Stimulated activated CD8-positive, alpha-beta memory T cell treated with anti-CD3 and anti-CD28 coated beads, Interleukin-12 subunit alpha, Interleukin-12 subunit beta, amount 100 ng/mL, for 24 hours (primary cell): ENCODE measurements at regions not wholly inside any gene's neighbourhood (a gene's known extent, or its start where the extent isn't known, plus 50 kb on each side); places are given as distances from the start of the nearest gene placed in this dataset.

Experiments used
- DNase-seq: peaks from one replicate; pipeline ENCODE4 v3.0.0-alpha.2; 2020; ENCODE audit errors: extremely low read depth

GRCh38 chr3:56985460-56985859, 75.0 kb upstream of the SPATA12 start:
- DNase-seq = no peak

GRCh38 chr3:56983427-56983826, 77.0 kb upstream of the SPATA12 start:
- DNase-seq = no peak

- DNase-seq = no peak
These were observed 78.8 kb upstream of the SPATA12 start for GRCh38 chr3:56981445-56982230.

- DNase-seq = peak; percentile 31
These were observed 79.6 kb upstream of the SPATA12 start for GRCh38 chr3:56980798-56981390.

- no peak for DNase-seq
These were observed 80.2 kb upstream of the SPATA12 start for GRCh38 chr3:56980243-56980642.

GRCh38 chr3:56979791-56980190, 80.7 kb upstream of the SPATA12 start:
- no peak for DNase-seq

- DNase-seq = no peak
These were observed 82.9 kb upstream of the SPATA12 start for GRCh38 chr3:56977561-56977889.

- no peak for DNase-seq
These were observed 83.6 kb upstream of the SPATA12 start for GRCh38 chr3:56976651-56977560.

GRCh38 chr3:56975567-56975966, 84.9 kb upstream of the SPATA12 start:
- DNase-seq = no peak

GRCh38 chr3:56974247-56974930, 86.1 kb upstream of the SPATA12 start:
- no peak for DNase-seq

GRCh38 chr3:56971816-56972215, 88.6 kb upstream of the SPATA12 start:
- DNase-seq = no peak

- DNase-seq = no peak
These were observed 89.2 kb upstream of the SPATA12 start for GRCh38 chr3:56971261-56971660.

- no peak for DNase-seq
These were observed 90.0 kb upstream of the SPATA12 start for GRCh38 chr3:56970461-56970879.

GRCh38 chr3:56969851-56970250, 90.6 kb upstream of the SPATA12 start:
- no peak for DNase-seq

- no peak for DNase-seq
These were observed 94.0 kb upstream of the SPATA12 start for GRCh38 chr3:56966509-56966908.

GRCh38 chr3:56966104-56966503, 94.4 kb upstream of the SPATA12 start:
- DNase-seq = no peak

- DNase-seq = no peak
These were observed 97.5 kb upstream of the SPATA12 start for GRCh38 chr3:56962922-56963321.

- DNase-seq = no peak
These were observed 98.3 kb upstream of the SPATA12 start for GRCh38 chr3:56962206-56962605.

- no peak for DNase-seq
These were observed 100.1 kb upstream of the SPATA12 start for GRCh38 chr3:56960234-56960917.

GRCh38 chr3:56958879-56959278, 101.6 kb upstream of the SPATA12 start:
- DNase-seq = no peak

GRCh38 chr3:56957522-56957921, 102.9 kb upstream of the SPATA12 start:
- no peak for DNase-seq
